Astrocyte (in vitro differentiated cells and primary cell): ENCODE measurements at regions not wholly inside any gene's neighbourhood (a gene's known extent, or its start where the extent isn't known, plus 50 kb on each side); places are given as distances from the start of the nearest gene placed in this dataset.

ENCODE experiments used
- DNase-seq: peaks from one replicate; pipeline ENCODE4 v3.0.0-alpha.2; 2010; ENCODE audit warnings: low read depth
- FAIRE-seq: peaks from 2 replicates; lab custom pipeline; 2011; peaks lifted over from hg19 to GRCh38; lab: Jason Lieb, UNC
- H2AFZ ChIP-seq: 2 replicates; pipeline ENCODE4 v1.6.0; 2012; ENCODE audit warnings: low read depth, low read length, inconsistent platforms
- H3K27ac ChIP-seq: 2 replicates; pipeline ENCODE4 v1.5.1; 2011; ENCODE audit warnings: low read depth, low read length, inconsistent platforms
- H3K27me3 ChIP-seq: 2 replicates; pipeline ENCODE4 v1.6.0; 2011; ENCODE audit warnings: low read length, inconsistent platforms; ENCODE audit not compliant: insufficient read depth
- H3K36me3 ChIP-seq: 2 replicates; pipeline ENCODE4 v1.5.1; 2011; ENCODE audit warnings: low read length, inconsistent platforms; ENCODE audit not compliant: insufficient read depth
- H3K4me1 ChIP-seq: 2 replicates; pipeline ENCODE4 v1.5.1; 2011; ENCODE audit warnings: low read length, inconsistent platforms; ENCODE audit not compliant: insufficient read depth
- H3K4me2 ChIP-seq: 2 replicates; pipeline ENCODE4 v1.6.0; 2012; ENCODE audit warnings: low read length, inconsistent platforms
- H3K4me3 ChIP-seq: 2 replicates; pipeline ENCODE4 v1.5.1; 2011; ENCODE audit warnings: low read depth, mild to moderate bottlenecking, low read length, inconsistent platforms; ENCODE audit not compliant: insufficient read depth
- H3K79me2 ChIP-seq: 2 replicates; pipeline ENCODE4 v1.6.0; 2012; ENCODE audit warnings: mild to moderate bottlenecking, low read length, inconsistent platforms; ENCODE audit not compliant: insufficient read depth
- H3K9ac ChIP-seq: 2 replicates; pipeline ENCODE4 v1.6.0; 2012; ENCODE audit warnings: mild to moderate bottlenecking, low read length, inconsistent platforms
- H3K9me3 ChIP-seq: 2 replicates; pipeline ENCODE4 v1.5.1; 2012; ENCODE audit warnings: low read depth, mild to moderate bottlenecking, low read length, inconsistent platforms; ENCODE audit not compliant: insufficient read depth
- H4K20me1 ChIP-seq: 2 replicates; pipeline ENCODE4 v1.6.0; 2012; ENCODE audit warnings: low read length, inconsistent platforms; ENCODE audit not compliant: insufficient read depth
- H3K27ac Mint-ChIP-seq: one replicate; pipeline ENCODE4 v1.8.0; 2021; ENCODE audit warnings: mild to moderate bottlenecking, mixed read lengths; ENCODE audit not compliant: unreplicated experiment
- H3K27me3 Mint-ChIP-seq: one replicate; pipeline ENCODE4 v1.8.0; 2021; ENCODE audit warnings: low read depth, mixed read lengths; ENCODE audit not compliant: unreplicated experiment
- H3K36me3 Mint-ChIP-seq: one replicate; pipeline ENCODE4 v1.8.0; 2021; ENCODE audit warnings: low read depth, mixed read lengths; ENCODE audit not compliant: unreplicated experiment
- H3K4me1 Mint-ChIP-seq: one replicate; pipeline ENCODE4 v1.8.0; 2021; ENCODE audit warnings: low read depth, mixed read lengths; ENCODE audit not compliant: unreplicated experiment
- H3K4me3 Mint-ChIP-seq: one replicate; pipeline ENCODE4 v1.8.0; 2021; ENCODE audit warnings: mild to moderate bottlenecking, moderate library complexity, mixed read lengths; ENCODE audit not compliant: unreplicated experiment
- H3K9me3 Mint-ChIP-seq: one replicate; pipeline ENCODE4 v1.8.0; 2021; ENCODE audit warnings: mild to moderate bottlenecking, mixed read lengths; ENCODE audit not compliant: unreplicated experiment
- EZH2 ChIP-seq: IDR thresholded peaks from 2 replicates; pipeline ENCODE4 v1.6.1; 2012; ENCODE audit warnings: mild to moderate bottlenecking, low read length, inconsistent platforms; ENCODE audit not compliant: insufficient read depth
- TF ChIP-seq, protein P1 (sequence below): IDR thresholded peaks from 2 replicates; pipeline ENCODE4 v1.5.1; 2011; ENCODE audit warnings: low read depth, mild to moderate bottlenecking, inconsistent platforms, low read length, moderate library complexity; ENCODE audit not compliant: insufficient read depth

DNA sequence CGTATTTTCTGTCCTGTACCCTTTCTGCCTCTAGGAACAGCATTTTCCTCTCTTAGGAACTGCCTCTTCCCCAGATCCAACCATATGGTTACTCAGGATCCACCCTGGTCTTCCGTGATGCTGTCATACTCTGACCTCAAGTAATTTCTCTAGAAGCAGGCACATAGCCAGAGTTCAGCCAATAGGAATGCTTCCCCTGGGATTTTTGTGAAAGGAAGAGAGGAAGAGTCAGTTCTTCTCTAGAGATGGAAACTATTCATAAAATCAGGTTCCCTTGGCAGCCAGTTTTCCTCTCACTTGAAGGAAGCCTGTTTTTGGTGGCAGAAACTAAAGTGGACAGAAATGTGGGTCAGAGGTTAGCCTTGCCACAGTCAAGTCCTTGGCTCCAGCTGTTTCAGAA lies 400.1 kb upstream of the PCSK5 start:
- Histone ChIP-seq H4K20me1 (no peaks in the 10 kb centered on the region), H3K79me2 (no peaks in the 10 kb centered on the region), H2AFZ (no peak overlapping the region), H3K4me2 (no peak overlapping the region), H3K4me1 (no peaks in the 10 kb centered on the region), H3K27me3 (no peaks in the 10 kb centered on the region), H3K9ac (no peak overlapping the region), H3K27ac (no peak overlapping the region), H3K36me3 (no peaks in the 10 kb centered on the region), H3K9me3 (no peaks in the 10 kb centered on the region), H3K4me3 (no peak overlapping the region)
- no peak for FAIRE-seq
- DNase-seq = no peak
- Mint-ChIP-seq H3K4me3 (no peak overlapping the region), H3K9me3 (peaks cover 2% of the 10 kb centered on the region), H3K27ac (no peak overlapping the region), H3K27me3 (no peaks in the 10 kb centered on the region), H3K36me3 (no peaks in the 10 kb centered on the region), H3K4me1 (no peaks in the 10 kb centered on the region)
- TF ChIP-seq EZH2 = no peak
- TF ChIP-seq, protein P1, sequence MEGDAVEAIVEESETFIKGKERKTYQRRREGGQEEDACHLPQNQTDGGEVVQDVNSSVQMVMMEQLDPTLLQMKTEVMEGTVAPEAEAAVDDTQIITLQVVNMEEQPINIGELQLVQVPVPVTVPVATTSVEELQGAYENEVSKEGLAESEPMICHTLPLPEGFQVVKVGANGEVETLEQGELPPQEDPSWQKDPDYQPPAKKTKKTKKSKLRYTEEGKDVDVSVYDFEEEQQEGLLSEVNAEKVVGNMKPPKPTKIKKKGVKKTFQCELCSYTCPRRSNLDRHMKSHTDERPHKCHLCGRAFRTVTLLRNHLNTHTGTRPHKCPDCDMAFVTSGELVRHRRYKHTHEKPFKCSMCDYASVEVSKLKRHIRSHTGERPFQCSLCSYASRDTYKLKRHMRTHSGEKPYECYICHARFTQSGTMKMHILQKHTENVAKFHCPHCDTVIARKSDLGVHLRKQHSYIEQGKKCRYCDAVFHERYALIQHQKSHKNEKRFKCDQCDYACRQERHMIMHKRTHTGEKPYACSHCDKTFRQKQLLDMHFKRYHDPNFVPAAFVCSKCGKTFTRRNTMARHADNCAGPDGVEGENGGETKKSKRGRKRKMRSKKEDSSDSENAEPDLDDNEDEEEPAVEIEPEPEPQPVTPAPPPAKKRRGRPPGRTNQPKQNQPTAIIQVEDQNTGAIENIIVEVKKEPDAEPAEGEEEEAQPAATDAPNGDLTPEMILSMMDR = no peak

DNA sequence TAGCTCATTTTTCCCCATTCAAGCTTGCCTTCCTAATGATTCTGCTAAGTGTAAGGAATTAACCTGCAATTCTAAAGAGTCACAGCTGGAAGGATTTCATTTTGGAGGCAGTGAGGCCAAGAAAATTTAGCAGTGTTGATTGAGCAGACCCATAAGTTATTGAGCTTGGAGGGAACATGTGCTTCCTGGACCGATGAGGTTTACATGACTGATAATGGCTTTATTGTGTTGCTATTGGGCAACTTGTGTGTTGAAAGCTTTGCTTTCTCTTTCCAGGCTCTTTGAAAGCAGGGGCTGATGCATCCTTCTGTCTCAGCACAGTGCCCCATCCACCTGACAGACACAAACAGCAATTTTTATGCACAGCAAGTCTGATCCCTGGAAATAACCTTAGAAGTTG lies 398.9 kb upstream of the PCSK5 start:
- H3K9me3 Mint-ChIP-seq = peaks cover 2% of the 10 kb centered on the region
- DNase-seq (no peak), FAIRE-seq (no peak)
- no peaks in the 10 kb centered on the region for H4K20me1 ChIP-seq
- H3K27ac ChIP-seq = no peak overlapping the region
- H3K27me3 ChIP-seq = no peaks in the 10 kb centered on the region
- no peak overlapping the region for H3K4me2 ChIP-seq
- no peaks in the 10 kb centered on the region for H3K4me1 Mint-ChIP-seq
- TF ChIP-seq, protein P1 = no peak
- TF ChIP-seq EZH2 = no peak
- H3K9me3 ChIP-seq = no peaks in the 10 kb centered on the region
- no peaks in the 10 kb centered on the region for H3K27me3 Mint-ChIP-seq
- no peaks in the 10 kb centered on the region for H3K36me3 ChIP-seq
- no peaks in the 10 kb centered on the region for H3K79me2 ChIP-seq
- no peak overlapping the region for H3K27ac Mint-ChIP-seq
- H3K4me3 ChIP-seq = no peak overlapping the region
- no peaks in the 10 kb centered on the region for H3K4me1 ChIP-seq
- no peak overlapping the region for H3K4me3 Mint-ChIP-seq
- H2AFZ ChIP-seq = no peak overlapping the region
- no peaks in the 10 kb centered on the region for H3K36me3 Mint-ChIP-seq
- no peak overlapping the region for H3K9ac ChIP-seq

DNA sequence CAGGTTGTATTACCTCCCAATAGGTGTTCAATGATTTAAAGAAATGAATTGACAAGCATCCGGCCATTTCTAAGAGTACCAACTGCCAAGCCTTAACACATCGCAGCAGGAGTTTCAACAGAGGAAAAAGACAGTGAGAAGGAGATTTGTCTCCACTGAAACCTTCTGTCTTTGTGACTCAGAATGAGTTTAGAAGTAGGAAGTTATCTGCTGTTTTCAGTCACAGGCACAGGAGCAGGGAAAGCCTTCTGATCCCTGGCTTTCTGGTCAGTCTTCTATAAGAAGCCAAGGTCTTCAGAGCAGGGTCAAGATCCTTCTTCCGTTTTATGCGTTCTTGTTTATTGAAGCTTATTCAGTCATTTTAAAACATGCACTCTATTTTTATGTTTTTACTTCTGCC lies 390.7 kb upstream of the PCSK5 start:
- Histone ChIP-seq H3K9ac (no peak overlapping the region), H2AFZ (no peak overlapping the region), H3K36me3 (no peaks in the 10 kb centered on the region), H4K20me1 (no peaks in the 10 kb centered on the region), H3K4me1 (no peaks in the 10 kb centered on the region), H3K4me2 (no peak overlapping the region), H3K27ac (no peak overlapping the region), H3K27me3 (no peaks in the 10 kb centered on the region), H3K9me3 (no peaks in the 10 kb centered on the region), H3K79me2 (no peaks in the 10 kb centered on the region), H3K4me3 (no peak overlapping the region)
- Mint-ChIP-seq H3K9me3 (no peaks in the 10 kb centered on the region), H3K27ac (no peak overlapping the region), H3K4me3 (no peak overlapping the region), H3K36me3 (no peaks in the 10 kb centered on the region), H3K4me1 (no peaks in the 10 kb centered on the region), H3K27me3 (no peaks in the 10 kb centered on the region)
- no peak for TF ChIP-seq EZH2
- TF ChIP-seq, protein P1 = no peak
- DNase-seq = no peak
- no peak for FAIRE-seq
